ENCODE measurements at regions not wholly inside any gene's neighbourhood (a gene's known extent, or its start where the extent isn't known, plus 50 kb on each side); places are given as distances from the start of the nearest gene placed in this dataset.

DNA sequence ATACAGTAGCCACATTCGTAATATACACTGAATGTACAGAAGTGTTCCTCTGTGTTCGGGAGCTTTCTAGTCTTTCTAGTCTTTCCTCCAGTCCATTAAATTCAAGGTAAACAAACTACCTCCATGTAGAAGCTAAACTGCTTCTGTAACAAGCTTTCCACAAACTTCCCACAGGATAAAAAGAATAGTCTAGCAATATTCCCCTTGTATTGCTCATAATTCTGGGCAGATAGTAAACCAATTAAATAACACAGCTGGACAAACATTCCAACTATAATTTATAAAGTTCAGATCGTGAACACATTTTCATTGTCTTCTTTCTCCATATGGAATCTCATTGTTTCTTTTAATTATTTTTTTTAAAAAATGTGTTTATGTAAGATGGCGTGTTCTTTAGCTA lies 307.2 kb downstream of the AEBP2 start:
- no peak overlapping the region for H3K4me2 ChIP-seq (ENCODE audit: low read depth, low read length)
- no peak overlapping the region for H3K14ac ChIP-seq (replicated peaks; ENCODE audit: low read depth, low read length)
- H3K27me3 ChIP-seq (ENCODE audit: control insufficient read depth, insufficient read depth, low read length): no peaks in the 10 kb centered on the region
- H3K9ac ChIP-seq (ENCODE audit: low read depth, low read length): no peak overlapping the region
- H3K18ac ChIP-seq (ENCODE audit: low read depth, low read length): peak overlapping the region; percentile 47; the same call in 1 of the 2 replicates
- no peak overlapping the region for H2AFZ ChIP-seq (replicated peaks; ENCODE audit: low read length, poor library complexity)
- peak overlapping the region; percentile 41; the same call in 1 of the 2 replicates for H2BK120ac ChIP-seq (ENCODE audit: low read depth, low read length)
- H2AK5ac ChIP-seq (ENCODE audit: low read depth, low read length): no peak overlapping the region
- H4K20me1 ChIP-seq (ENCODE audit: insufficient read depth, low read length): no peaks in the 10 kb centered on the region
- H4K8ac ChIP-seq (ENCODE audit: low read depth in 2 of 2, low read length in 2 of 2): peak overlapping the region in 1 of 2 experiments; percentile 40; a peak in 2 of 4 replicates
- H3K79me1 ChIP-seq (ENCODE audit: low read depth in 1 of 2, low read length in 2 of 2): no peaks in the 10 kb centered on the region
- peak overlapping the region; percentile 13; the same call in 1 of the 2 replicates for H4K91ac ChIP-seq (ENCODE audit: insufficient read depth, low read depth, low read length)
- ChIA-PET CTCF (interaction anchor here (0.6 kb wide), 1 partner anchor 128 kb away, joined by 6 read pairs; no protein-coding TSS in a partner anchor), POLR2A (ENCODE audit: unreplicated experiment) (no interaction called here)
- no peak overlapping the region for H3K56ac ChIP-seq (ENCODE audit: extremely low read depth, insufficient read depth, low read length)
- H3K4me3 ChIP-seq (ENCODE audit: insufficient read depth, low read depth, low read length): no peak overlapping the region
- WGBS, 2 experiments (ENCODE audit: extremely low coverage in 2 of 2, insufficient read length in 1 of 2): 100% methylated on average over 2 of the region's 4 CpGs; no CpG with 5 or more reads in 1 of the 2 experiments
- BruUV-seq (replicated peaks): no TSS peak
- H3K23ac ChIP-seq (ENCODE audit: low read depth, low read length): no peak overlapping the region
- no peaks in the 10 kb centered on the region; the same call in 1 of the 2 replicates for H3K4me1 ChIP-seq (ENCODE audit: control insufficient read depth, insufficient read depth, low read length)
- H2BK20ac ChIP-seq (ENCODE audit: low read depth, low read length): 0 out of 2 replicates have a peak overlapping the region, but pooled peaks have one; percentile 29
- in situ Hi-C loops (cut with MboI; ENCODE audit: low sequenced_read_pairs): loop anchor here (10.0 kb wide), 2 partner anchors 468 to 618 kb away; partner anchors contain the start of gene PDE3A
- H2BK15ac ChIP-seq (ENCODE audit: low read depth, low read length): no peak overlapping the region; the same call in 2 of the 3 replicates
- no peak for ATAC-seq (ENCODE audit: low read depth)
- H3K9me1 ChIP-seq (ENCODE audit: insufficient read depth, low read length): no peaks in the 10 kb centered on the region
- H2BK5ac ChIP-seq (ENCODE audit: low read depth, low read length, poor library complexity, severe bottlenecking): peak overlapping the region; percentile 42
- TF ChIP-seq SMC3 (IDR thresholded peaks at IDR 0.05; ENCODE audit: low read depth, low read length) (no peak), RAD21 (IDR thresholded peaks at IDR 0.05; ENCODE audit: low read length) (no peak), NFE2L2 (IDR thresholded peaks at IDR 0.05; ENCODE audit: low read depth, low read length) (no peak), ELK1 (IDR thresholded peaks at IDR 0.05; ENCODE audit: borderline replicate concordance, low read depth, low read length) (no peak), FOS (IDR thresholded peaks at IDR 0.05; ENCODE audit: low read depth, low read length) (no peak), MAFK (IDR thresholded peaks at IDR 0.05; ENCODE audit: low read depth, low read length) (no peak), USF2 (IDR thresholded peaks at IDR 0.05; ENCODE audit: low read depth, low read length) (no peak), RCOR1 (IDR thresholded peaks at IDR 0.05; ENCODE audit: insufficient replicate concordance, low read length) (no peak), BHLHE40 (IDR thresholded peaks at IDR 0.05; ENCODE audit: low read depth, low read length) (no peak), CEBPB (IDR thresholded peaks at IDR 0.05; ENCODE audit: low read depth, low read length) (no peak), RFX5 (IDR thresholded peaks at IDR 0.05; ENCODE audit: low read depth, low read length) (no peak), MXI1 (IDR thresholded peaks at IDR 0.05; ENCODE audit: borderline replicate concordance, low read depth, low read length) (no peak)
- TF ChIP-seq, protein P1, sequence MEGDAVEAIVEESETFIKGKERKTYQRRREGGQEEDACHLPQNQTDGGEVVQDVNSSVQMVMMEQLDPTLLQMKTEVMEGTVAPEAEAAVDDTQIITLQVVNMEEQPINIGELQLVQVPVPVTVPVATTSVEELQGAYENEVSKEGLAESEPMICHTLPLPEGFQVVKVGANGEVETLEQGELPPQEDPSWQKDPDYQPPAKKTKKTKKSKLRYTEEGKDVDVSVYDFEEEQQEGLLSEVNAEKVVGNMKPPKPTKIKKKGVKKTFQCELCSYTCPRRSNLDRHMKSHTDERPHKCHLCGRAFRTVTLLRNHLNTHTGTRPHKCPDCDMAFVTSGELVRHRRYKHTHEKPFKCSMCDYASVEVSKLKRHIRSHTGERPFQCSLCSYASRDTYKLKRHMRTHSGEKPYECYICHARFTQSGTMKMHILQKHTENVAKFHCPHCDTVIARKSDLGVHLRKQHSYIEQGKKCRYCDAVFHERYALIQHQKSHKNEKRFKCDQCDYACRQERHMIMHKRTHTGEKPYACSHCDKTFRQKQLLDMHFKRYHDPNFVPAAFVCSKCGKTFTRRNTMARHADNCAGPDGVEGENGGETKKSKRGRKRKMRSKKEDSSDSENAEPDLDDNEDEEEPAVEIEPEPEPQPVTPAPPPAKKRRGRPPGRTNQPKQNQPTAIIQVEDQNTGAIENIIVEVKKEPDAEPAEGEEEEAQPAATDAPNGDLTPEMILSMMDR (conservative IDR thresholded peaks at IDR 0.05; ENCODE audit: low read depth, low read length): no peak
- H3K9me3 ChIP-seq (ENCODE audit: control insufficient read depth, insufficient read depth, low read length): peaks cover 2% of the 10 kb centered on the region
- DNase-seq: no peak
- H2AK9ac ChIP-seq (replicated peaks; ENCODE audit: low read depth, low read length, poor library complexity): no peak overlapping the region
- H3K4ac ChIP-seq (ENCODE audit: low read depth, low read length): no peak overlapping the region
- H3K36me3 ChIP-seq (ENCODE audit: control insufficient read depth, insufficient read depth, low read length): no peaks in the 10 kb centered on the region
- H3K27ac ChIP-seq (ENCODE audit: insufficient read depth, low read length): no peak overlapping the region
- intact Hi-C loops (cut with micrococcal nuclease): no loop called here
- peak overlapping the region; percentile 54; the same call in 1 of the 2 replicates for H4K5ac ChIP-seq (ENCODE audit: low read depth, low read length)
- dilution Hi-C loops (cut with HindIII; ENCODE audit: low sequenced_read_pairs, unreplicated experiment): no loop called here
